Fibroblast of the aortic adventitia (primary cell): ENCODE measurements at regions not wholly inside any gene's neighbourhood (a gene's known extent, or its start where the extent isn't known, plus 50 kb on each side); places are given as distances from the start of the nearest gene placed in this dataset.
"Not testable (repeated sequence)": the region's sequence is repeated elsewhere in the genome, so short reads cannot be mapped to it uniquely, and the experiment has no call there.

Experiments used
- DNase-seq: peaks from one replicate; pipeline ENCODE4 v3.0.0-alpha.2; 2010; ENCODE audit warnings: low read depth
- H3K4me3 ChIP-seq: 2 replicates; pipeline ENCODE4 v1.5.1; 2011; ENCODE audit warnings: low read depth, mild to moderate bottlenecking, control low read depth, low read length, moderate library complexity
- CTCF ChIP-seq: IDR thresholded peaks from 2 replicates; pipeline ENCODE4 v1.5.1; 2011; ENCODE audit warnings: mild to moderate bottlenecking, low read length, control low read depth, inconsistent platforms; ENCODE audit not compliant: insufficient read depth

DNA sequence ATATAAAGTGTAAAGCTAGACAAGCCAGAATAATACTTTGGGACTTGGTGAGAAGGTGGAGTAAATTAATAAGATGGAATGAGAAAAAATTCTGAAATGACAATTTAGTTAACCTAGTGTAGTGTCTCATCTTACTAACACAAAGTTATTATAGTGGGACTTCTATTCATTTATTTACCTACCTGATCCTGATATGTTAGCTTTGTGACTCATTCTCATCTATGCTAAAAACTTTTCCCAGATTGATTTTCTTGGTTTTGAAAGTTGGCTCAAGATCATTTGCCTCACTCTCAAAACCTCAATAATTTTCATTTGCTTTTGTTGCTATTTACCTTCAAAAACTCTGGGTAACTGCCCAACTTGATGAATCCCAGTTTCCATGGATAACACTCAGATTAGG lies 698.6 kb downstream of the SH3BGRL start:
- DNase-seq = no peak
- H3K4me3 ChIP-seq = no peak overlapping the region
- no peak for TF ChIP-seq CTCF

DNA sequence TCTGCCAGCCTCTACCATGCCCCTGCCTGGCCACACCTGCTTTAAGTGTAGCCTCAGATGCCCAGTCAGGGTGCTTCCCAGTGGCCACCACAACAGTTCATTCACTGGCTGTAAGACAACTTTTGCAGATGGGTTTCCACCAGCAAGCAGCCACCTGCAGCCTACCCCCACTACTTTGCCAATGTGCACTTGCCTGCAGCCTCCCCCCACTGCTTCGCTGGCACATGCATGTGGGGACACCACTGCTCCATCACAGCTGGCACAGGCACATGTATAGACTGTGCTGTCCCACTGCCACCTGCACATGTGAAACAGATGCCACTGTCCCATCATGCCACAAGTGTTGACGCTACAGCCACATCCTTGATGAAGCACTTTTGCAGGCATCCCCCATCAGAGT lies 723.9 kb downstream of the SH3BGRL start:
- DNase-seq = no peak
- TF ChIP-seq CTCF = no peak
- H3K4me3 ChIP-seq = no peak overlapping the region

DNA sequence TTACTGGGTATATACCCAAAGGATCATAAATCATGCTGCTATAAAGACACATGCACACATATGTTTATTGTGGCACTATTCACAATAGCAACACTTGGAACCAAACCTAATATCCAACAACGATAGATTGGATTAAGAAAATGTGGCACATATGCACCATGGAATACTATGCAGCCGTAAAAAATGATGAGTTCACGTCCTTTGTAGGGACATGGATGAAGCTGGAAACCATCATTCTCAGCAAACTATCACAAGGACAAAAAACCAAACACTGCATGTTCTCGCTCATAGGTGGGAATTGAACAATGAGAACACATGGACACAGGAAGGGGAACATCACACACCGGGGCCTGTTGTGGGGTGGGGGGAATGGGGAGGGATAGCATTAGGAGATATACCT lies 744.0 kb downstream of the SH3BGRL start:
- not testable (repeated sequence) for DNase-seq, H3K4me3 ChIP-seq

GRCh38 chrX:81957318-81957717 lies 755.4 kb downstream of the SH3BGRL start:
- no peak for DNase-seq
- no peak overlapping the region for H3K4me3 ChIP-seq
- no peak for TF ChIP-seq CTCF

DNA sequence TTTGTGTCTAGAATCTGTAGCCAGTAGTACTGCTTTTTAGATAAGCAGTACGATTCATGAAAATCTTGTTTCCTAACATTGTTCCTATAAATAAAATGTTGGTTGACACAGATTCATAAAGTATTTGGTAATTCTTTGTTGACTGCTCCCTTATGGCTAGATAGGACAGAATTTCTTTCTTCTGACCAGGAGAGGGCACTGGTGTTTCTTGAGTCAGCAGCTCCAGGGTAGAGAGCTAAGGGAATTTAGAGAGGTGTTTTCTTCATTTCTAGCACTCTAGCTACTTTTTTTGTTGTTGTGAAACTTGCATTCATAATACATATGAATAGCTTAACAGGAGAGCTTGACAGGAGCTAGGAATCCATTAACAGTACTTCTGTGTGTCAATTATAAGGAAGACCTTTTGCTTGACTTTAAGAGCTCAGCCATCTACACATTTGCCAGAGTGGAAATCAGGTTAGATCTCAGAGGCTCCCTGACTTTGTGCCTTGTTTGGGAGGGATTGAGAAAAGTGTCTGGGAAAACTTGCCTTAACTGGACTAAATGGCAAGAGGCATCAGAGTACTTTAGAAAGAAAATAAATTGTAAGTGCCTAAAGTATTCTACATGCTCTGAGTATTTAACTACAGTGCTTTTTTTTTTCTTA lies 756.1 kb downstream of the SH3BGRL start:
- no peak for DNase-seq
- TF ChIP-seq CTCF = no peak
- H3K4me3 ChIP-seq = no peak overlapping the region

- no peak for DNase-seq
- no peak for TF ChIP-seq CTCF
- H3K4me3 ChIP-seq = no peak overlapping the region
Measured at GRCh38 chrX:81959964-81960363, 758.1 kb downstream of the SH3BGRL start.

GRCh38 chrX:81974413-81974812 lies 772.5 kb downstream of the SH3BGRL start:
- not testable (repeated sequence) for DNase-seq, H3K4me3 ChIP-seq

- H3K4me3 ChIP-seq = no peak overlapping the region
- no peak for TF ChIP-seq CTCF
- no peak for DNase-seq
Measured at GRCh38 chrX:81979806-81980515, 778.1 kb downstream of the SH3BGRL start.

DNA sequence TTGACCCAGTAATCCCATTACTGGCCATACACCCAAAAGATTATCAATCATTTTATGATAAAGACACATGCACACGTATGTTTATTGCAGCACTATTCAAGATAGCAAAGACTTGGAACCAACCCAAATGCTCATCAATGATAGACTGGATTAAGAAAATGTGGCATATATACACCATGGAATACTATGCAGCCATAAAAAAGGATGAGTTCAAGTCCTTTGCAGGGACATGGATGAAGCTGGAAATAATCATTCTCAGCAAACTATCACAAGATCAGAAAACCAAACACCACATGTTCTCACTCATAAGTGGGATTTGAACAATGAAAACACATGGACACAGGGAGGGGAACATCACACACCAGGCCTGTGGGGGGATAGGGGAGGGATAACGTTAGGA lies 785.3 kb downstream of the SH3BGRL start:
- not testable (repeated sequence) for H3K4me3 ChIP-seq, DNase-seq
